Fibroblast of pulmonary artery (primary cell): ENCODE measurements at regions not wholly inside any gene's neighbourhood (a gene's known extent, or its start where the extent isn't known, plus 50 kb on each side); places are given as distances from the start of the nearest gene placed in this dataset.

Experiments
- DNase-seq: peaks from one replicate; pipeline ENCODE4 v3.0.0-alpha.2; 2010; ENCODE audit warnings: low read depth
- H3K4me3 ChIP-seq: replicated peaks from 2 replicates; pipeline ENCODE4 v1.5.1; 2011; ENCODE audit warnings: low read depth, mild to moderate bottlenecking, control low read depth, low read length, moderate library complexity
- CTCF ChIP-seq: IDR thresholded peaks from 2 replicates; pipeline ENCODE4 v1.5.1; 2011; ENCODE audit warnings: mild to moderate bottlenecking, control low read depth, low read length, inconsistent platforms; ENCODE audit errors: missing control alignments

DNA sequence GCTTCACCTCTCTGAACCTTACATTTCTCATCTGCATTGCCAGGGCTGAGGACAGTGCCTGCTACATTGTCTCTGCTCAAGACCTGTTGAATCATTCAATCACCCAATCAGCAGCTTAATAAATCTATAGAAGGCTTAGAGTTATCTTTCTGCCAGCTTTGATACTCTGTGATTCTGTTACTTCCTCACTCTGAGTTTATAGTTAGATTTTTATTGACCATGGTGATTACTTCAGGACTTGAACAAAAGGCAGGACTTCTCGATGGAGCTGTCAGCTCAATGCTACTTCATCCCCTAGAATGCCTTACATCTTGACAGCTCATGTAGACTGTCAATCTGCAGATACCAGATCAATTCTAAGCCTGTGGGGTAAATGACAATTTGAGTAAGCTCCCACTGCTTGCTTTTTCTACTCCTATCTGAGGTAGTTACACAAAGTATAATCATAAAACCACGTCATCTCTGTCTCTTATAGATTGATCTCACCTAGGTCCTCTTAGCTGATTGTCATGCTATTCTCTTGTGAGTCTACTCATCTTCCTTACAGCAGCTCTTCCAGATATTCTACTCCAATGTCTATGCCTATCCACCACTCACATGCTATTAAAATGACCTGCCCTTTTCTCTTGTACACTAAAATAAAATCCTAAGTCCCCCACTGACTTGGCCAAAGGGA, 318.3 kb upstream of the CA10 start:
- TF ChIP-seq CTCF = no peak
- no peak overlapping the region for H3K4me3 ChIP-seq
- no peak for DNase-seq

DNA sequence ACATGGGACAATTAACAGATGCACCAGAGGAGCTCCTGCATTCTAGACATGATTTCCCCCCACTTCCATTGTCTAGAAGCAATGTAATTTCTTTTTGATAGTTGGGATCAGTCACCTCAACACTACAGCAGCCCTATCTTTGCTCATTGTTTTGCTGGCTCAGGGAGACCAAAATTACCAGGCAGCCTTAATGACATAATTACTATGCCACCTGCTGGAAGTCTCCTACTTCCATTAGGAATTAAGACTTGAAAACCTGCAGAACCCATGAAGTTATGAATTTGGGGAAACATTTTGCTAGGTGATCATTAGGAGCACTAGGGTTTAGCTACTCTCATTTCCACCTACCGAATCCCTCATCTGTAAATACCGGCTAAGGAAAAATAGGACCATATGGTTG, 312.0 kb upstream of the CA10 start:
- TF ChIP-seq CTCF = no peak
- no peak overlapping the region for H3K4me3 ChIP-seq
- DNase-seq = no peak

DNA sequence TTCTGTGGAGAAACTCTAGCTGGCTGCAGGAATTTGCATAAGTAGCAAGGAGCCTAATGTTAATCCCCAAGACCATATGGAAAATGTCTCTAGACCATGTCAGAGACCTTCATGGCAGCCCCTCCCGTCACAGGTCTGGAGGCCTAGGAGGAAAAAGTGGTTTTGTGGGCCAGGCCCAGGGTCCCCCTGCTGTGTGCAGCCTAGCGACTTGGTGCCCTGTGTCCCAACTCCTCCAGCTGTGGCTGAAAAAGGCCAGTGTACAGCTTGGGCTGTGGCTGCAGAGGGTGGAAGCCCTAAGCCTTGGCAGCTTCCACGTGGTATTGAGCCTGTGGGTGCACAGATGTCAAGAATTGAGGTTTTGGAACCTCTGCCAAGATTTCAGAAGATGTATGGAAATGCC, 306.9 kb upstream of the CA10 start:
- no peak for TF ChIP-seq CTCF
- no peak overlapping the region for H3K4me3 ChIP-seq
- no peak for DNase-seq

- no peak for DNase-seq
- no peak overlapping the region for H3K4me3 ChIP-seq
- TF ChIP-seq CTCF = no peak
These were observed 292.9 kb upstream of the CA10 start for GRCh38 chr17:52451294-52451861.

DNA sequence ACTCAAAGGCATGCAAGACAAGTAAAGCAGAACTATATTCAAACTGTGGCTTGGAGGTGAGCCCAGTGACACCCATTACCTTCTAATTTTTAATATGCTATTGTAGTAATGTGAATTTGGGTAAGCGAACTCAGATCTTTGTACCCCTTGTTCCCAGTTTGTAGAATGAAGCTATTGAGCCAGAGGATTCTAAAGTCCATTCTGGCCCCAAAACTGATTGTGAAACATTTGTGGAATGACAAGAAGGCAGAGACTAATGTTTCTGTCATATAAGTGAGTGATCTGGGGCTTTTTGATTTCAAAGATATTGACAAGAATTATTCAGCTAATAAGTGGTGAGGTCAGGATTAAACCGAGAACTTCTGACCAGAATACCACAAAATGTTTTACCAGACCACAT, 283.8 kb upstream of the CA10 start:
- DNase-seq = no peak
- H3K4me3 ChIP-seq = no peak overlapping the region
- no peak for TF ChIP-seq CTCF

DNA sequence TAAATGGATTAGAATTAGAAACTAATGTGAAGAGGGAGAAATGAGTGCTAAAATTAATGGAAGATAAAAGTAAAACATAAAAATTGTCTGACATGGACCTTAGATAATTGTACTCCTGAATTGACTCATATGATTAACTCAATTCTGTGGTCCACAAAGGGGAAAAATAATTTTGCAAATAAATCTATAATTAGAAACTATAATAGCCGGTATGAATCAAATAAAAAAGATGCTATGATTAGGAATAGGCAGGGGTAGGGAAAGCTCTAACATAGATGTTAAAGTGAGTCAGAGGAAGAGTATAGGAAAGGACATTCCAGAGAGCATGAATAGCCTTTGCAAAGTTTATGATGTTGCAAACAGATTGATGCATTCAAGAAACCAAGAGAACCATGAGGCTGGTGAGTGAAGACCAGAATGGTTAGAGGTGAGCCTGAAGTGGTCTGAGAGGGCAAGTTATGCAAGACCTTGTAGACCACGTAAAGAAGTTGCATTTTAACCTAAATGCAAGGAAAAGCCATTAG, 262.1 kb upstream of the CA10 start:
- no peak for TF ChIP-seq CTCF
- H3K4me3 ChIP-seq = no peak overlapping the region
- DNase-seq = no peak

- no peak for TF ChIP-seq CTCF
- DNase-seq = no peak
These were observed 260.7 kb upstream of the CA10 start for GRCh38 chr17:52419229-52419641.

More at GRCh38 chr17:52419229-52419641, 260.7 kb upstream of the CA10 start:
- H3K4me3 ChIP-seq = no peak overlapping the region
